HUES48 (cell line): ENCODE measurements at regions not wholly inside any gene's neighbourhood (a gene's known extent, or its start where the extent isn't known, plus 50 kb on each side); places are given as distances from the start of the nearest gene placed in this dataset.
"Not testable (repeated sequence)": the region's sequence is repeated elsewhere in the genome, so short reads cannot be mapped to it uniquely, and the experiment has no call there.

Experiments used
- H3K27ac ChIP-seq: one replicate; pipeline ENCODE4 v1.7.0; 2013; ENCODE audit warnings: low read depth, low read length, inconsistent platforms
- H3K27me3 ChIP-seq: 2 replicates; pipeline ENCODE4 v1.6.1; 2013; ENCODE audit warnings: mild to moderate bottlenecking, low read length; ENCODE audit not compliant: control insufficient read depth, insufficient read depth
- H3K36me3 ChIP-seq: 2 replicates; pipeline ENCODE4 v1.6.1; 2013; ENCODE audit warnings: low read length; ENCODE audit not compliant: control insufficient read depth, insufficient read depth
- H3K4me1 ChIP-seq: 2 replicates; pipeline ENCODE4 v1.6.1; 2013; ENCODE audit warnings: mild to moderate bottlenecking, low read length; ENCODE audit not compliant: control insufficient read depth, insufficient read depth
- H3K4me3 ChIP-seq: 2 replicates; pipeline ENCODE4 v1.5.1; 2013; ENCODE audit warnings: mild to moderate bottlenecking, low read depth, low read length
- H3K9ac ChIP-seq: 2 replicates; pipeline ENCODE4 v1.6.1; 2013; ENCODE audit warnings: mild to moderate bottlenecking, low read depth, low read length, moderate library complexity
- H3K9me3 ChIP-seq: 2 replicates; pipeline ENCODE4 v1.6.1; 2013; ENCODE audit warnings: low read length; ENCODE audit not compliant: control insufficient read depth, insufficient read depth

- peaks cover 19% of the 10 kb centered on the region for H3K4me1 ChIP-seq
Measured at GRCh38 chrX:74181976-74182375, 122.0 kb upstream of the ZCCHC13 start.

GRCh38 chrX:74180716-74181115 lies 123.3 kb upstream of the ZCCHC13 start:
- H3K36me3 ChIP-seq, result no peaks in the 10 kb centered on the region
- H3K9ac ChIP-seq, result no peak overlapping the region
- H3K27me3 ChIP-seq, result 0 out of 2 replicates have a peak, but pooled peaks cover 2% of the 10 kb centered on the region
- no peaks in the 10 kb centered on the region for H3K9me3 ChIP-seq
- no peak overlapping the region for H3K27ac ChIP-seq
- H3K4me1 ChIP-seq, result peaks cover 19% of the 10 kb centered on the region
- no peak overlapping the region for H3K4me3 ChIP-seq

More at GRCh38 chrX:74181976-74182375, 122.0 kb upstream of the ZCCHC13 start:
- H3K27ac ChIP-seq, H3K27me3 ChIP-seq, H3K9ac ChIP-seq, H3K36me3 ChIP-seq, H3K4me3 ChIP-seq, H3K9me3 ChIP-seq: not testable (repeated sequence)

- Histone ChIP-seq H3K9me3 (no peaks in the 10 kb centered on the region), H3K4me3 (no peak overlapping the region), H3K27me3 (0 out of 2 replicates have a peak, but pooled peaks cover 2% of the 10 kb centered on the region), H3K27ac (peak overlapping the region; percentile 57), H3K9ac (no peak overlapping the region), H3K4me1 (peaks cover 19% of the 10 kb centered on the region), H3K36me3 (no peaks in the 10 kb centered on the region)
Measured at GRCh38 chrX:74179990-74180389, 124.0 kb upstream of the ZCCHC13 start.

GRCh38 chrX:74179499-74179898 lies 124.5 kb upstream of the ZCCHC13 start:
- Histone ChIP-seq H3K4me1 (peaks cover 19% of the 10 kb centered on the region), H3K4me3 (no peak overlapping the region), H3K9me3 (no peaks in the 10 kb centered on the region), H3K27ac (peak overlapping the region; percentile 57), H3K9ac (no peak overlapping the region), H3K36me3 (no peaks in the 10 kb centered on the region), H3K27me3 (0 out of 2 replicates have a peak, but pooled peaks cover 2% of the 10 kb centered on the region)

GRCh38 chrX:74179071-74179470 lies 124.9 kb upstream of the ZCCHC13 start:
- Histone ChIP-seq H3K4me1 (peaks cover 19% of the 10 kb centered on the region), H3K9me3 (0 out of 2 replicates have a peak, but pooled peaks cover 3% of the 10 kb centered on the region), H3K27me3 (0 out of 2 replicates have a peak, but pooled peaks cover 2% of the 10 kb centered on the region), H3K36me3 (no peaks in the 10 kb centered on the region), H3K9ac (no peak overlapping the region), H3K4me3 (no peak overlapping the region), H3K27ac (peak overlapping the region; percentile 57)

- H3K4me3 ChIP-seq, result 0 out of 2 replicates have a peak overlapping the region, but pooled peaks have one; percentile 1
- H3K27ac ChIP-seq, result peak overlapping the region; percentile 2
- 0 out of 2 replicates have a peak, but pooled peaks cover 2% of the 10 kb centered on the region for H3K27me3 ChIP-seq
- H3K4me1 ChIP-seq, result peaks cover 19% of the 10 kb centered on the region
- no peaks in the 10 kb centered on the region for H3K36me3 ChIP-seq
- H3K9ac ChIP-seq, result no peak overlapping the region
- peaks cover 6% of the 10 kb centered on the region; the same call in 1 of the 2 replicates for H3K9me3 ChIP-seq
Measured at GRCh38 chrX:74178536-74178935, 125.4 kb upstream of the ZCCHC13 start.

- Histone ChIP-seq H3K4me1 (no peaks in the 10 kb centered on the region), H3K36me3 (no peaks in the 10 kb centered on the region), H3K9me3 (peaks cover 27% of the 10 kb centered on the region; the same call in 1 of the 2 replicates), H3K27me3 (no peaks in the 10 kb centered on the region), H3K4me3 (no peak overlapping the region), H3K9ac (no peak overlapping the region), H3K27ac (no peak overlapping the region)
Measured at GRCh38 chrX:74171465-74171864, 132.5 kb upstream of the ZCCHC13 start.

GRCh38 chrX:74162199-74162598 lies 141.8 kb upstream of the ZCCHC13 start:
- Histone ChIP-seq H3K27ac (no peak overlapping the region), H3K4me1 (no peaks in the 10 kb centered on the region), H3K36me3 (no peaks in the 10 kb centered on the region), H3K9ac (no peak overlapping the region), H3K4me3 (no peak overlapping the region), H3K27me3 (no peaks in the 10 kb centered on the region), H3K9me3 (peaks cover 24% of the 10 kb centered on the region)

GRCh38 chrX:74160816-74161215 lies 143.2 kb upstream of the ZCCHC13 start:
- no peaks in the 10 kb centered on the region for H3K36me3 ChIP-seq
- H3K9ac ChIP-seq, result no peak overlapping the region
- H3K27me3 ChIP-seq, result no peaks in the 10 kb centered on the region
- no peak overlapping the region for H3K27ac ChIP-seq
- H3K9me3 ChIP-seq, result peaks cover 24% of the 10 kb centered on the region
- no peak overlapping the region for H3K4me3 ChIP-seq
- H3K4me1 ChIP-seq, result no peaks in the 10 kb centered on the region

- Histone ChIP-seq H3K27ac (no peak overlapping the region), H3K9ac (no peak overlapping the region), H3K4me3 (no peak overlapping the region), H3K4me1 (no peaks in the 10 kb centered on the region), H3K36me3 (no peaks in the 10 kb centered on the region), H3K9me3 (peaks cover 23% of the 10 kb centered on the region), H3K27me3 (no peaks in the 10 kb centered on the region)
Measured at GRCh38 chrX:74160358-74160757, 143.6 kb upstream of the ZCCHC13 start.

- no peaks in the 10 kb centered on the region for H3K36me3 ChIP-seq
- no peaks in the 10 kb centered on the region for H3K4me1 ChIP-seq
- H3K27me3 ChIP-seq, result no peaks in the 10 kb centered on the region
- no peak overlapping the region for H3K9ac ChIP-seq
- no peak overlapping the region for H3K4me3 ChIP-seq
- no peak overlapping the region for H3K27ac ChIP-seq
- H3K9me3 ChIP-seq, result peaks cover 3% of the 10 kb centered on the region
Measured at GRCh38 chrX:74147439-74147838, 156.5 kb upstream of the ZCCHC13 start.
